ENCODE measurements at regions not wholly inside any gene's neighbourhood (a gene's known extent, or its start where the extent isn't known, plus 50 kb on each side); places are given as distances from the start of the nearest gene placed in this dataset.
"Not testable (repeated sequence)": the region's sequence is repeated elsewhere in the genome, so short reads cannot be mapped to it uniquely, and the experiment has no call there.

- intact Hi-C loops (cut with DNase I), result no loop called here
- H3K9me3 ChIP-seq, result no peaks in the 10 kb centered on the region
Measured at GRCh38 chr9:65400886-65401285, 115.9 kb upstream of the FOXD4L5 start.

GRCh38 chr9:65397763-65398719, 113.0 kb upstream of the FOXD4L5 start:
- H3K4me1 ChIP-seq; H3K36me3 ChIP-seq; DNase-seq; H3K9me3 ChIP-seq; H3K4me3 ChIP-seq; H3K27me3 ChIP-seq; H3K27ac ChIP-seq; intact Hi-C loops (cut with DNase I): not testable (repeated sequence)
- 76 to 84% methylated on average over 21 to 26 of the region's 42 CpGs for WGBS, 2 donors

More at GRCh38 chr9:65400886-65401285, 115.9 kb upstream of the FOXD4L5 start:
- Histone ChIP-seq H3K36me3 (no peaks in the 10 kb centered on the region), H3K27ac (no peak overlapping the region), H3K4me1 (no peaks in the 10 kb centered on the region), H3K27me3 (no peaks in the 10 kb centered on the region), H3K4me3 (no peak overlapping the region)
- 100% methylated on average over 1 of the region's 9 CpGs; no CpG with 5 or more reads in 1 of the 2 donors for WGBS, 2 donors
- TF ChIP-seq POLR2A (IDR thresholded peaks at IDR 0.05) (no peak), CTCF (IDR thresholded peaks at IDR 0.05) (no peak)
- DNase-seq, result no peak

GRCh38 chr9:65397226-65397625, 112.2 kb upstream of the FOXD4L5 start:
- H3K4me3 ChIP-seq; intact Hi-C loops (cut with DNase I); H3K27me3 ChIP-seq; H3K27ac ChIP-seq; H3K36me3 ChIP-seq; DNase-seq; H3K9me3 ChIP-seq; H3K4me1 ChIP-seq: not testable (repeated sequence)
- WGBS, 2 donors, result 88 to 91% methylated on average over 8 to 15 of the region's 20 CpGs

GRCh38 chr9:65396601-65397000, 111.6 kb upstream of the FOXD4L5 start:
- intact Hi-C loops (cut with DNase I); H3K27ac ChIP-seq; H3K4me3 ChIP-seq; H3K27me3 ChIP-seq; DNase-seq; H3K36me3 ChIP-seq; H3K9me3 ChIP-seq; H3K4me1 ChIP-seq: not testable (repeated sequence)
- WGBS, 2 donors, result 64 to 77% methylated on average over 8 of the region's 10 CpGs

- H3K27me3 ChIP-seq; H3K27ac ChIP-seq; H3K4me1 ChIP-seq; DNase-seq; H3K36me3 ChIP-seq; H3K9me3 ChIP-seq; H3K4me3 ChIP-seq; intact Hi-C loops (cut with DNase I): not testable (repeated sequence)
- 78 to 96% methylated on average over 5 to 9 of the region's 15 CpGs for WGBS, 2 donors
Measured at GRCh38 chr9:65395789-65396188, 110.8 kb upstream of the FOXD4L5 start.

- H3K27me3 ChIP-seq; H3K9me3 ChIP-seq; intact Hi-C loops (cut with DNase I); H3K4me1 ChIP-seq; H3K4me3 ChIP-seq; H3K36me3 ChIP-seq; H3K27ac ChIP-seq; DNase-seq: not testable (repeated sequence)
- 84% methylated on average over 18 of the region's 25 CpGs; no CpG with 5 or more reads in 1 of the 2 donors for WGBS, 2 donors
Measured at GRCh38 chr9:65395121-65395520, 110.1 kb upstream of the FOXD4L5 start.

- H3K4me1 ChIP-seq; H3K27ac ChIP-seq; H3K36me3 ChIP-seq; H3K9me3 ChIP-seq; H3K4me3 ChIP-seq; DNase-seq; H3K27me3 ChIP-seq; intact Hi-C loops (cut with DNase I): not testable (repeated sequence)
- WGBS, 2 donors, result 77 to 80% methylated on average over 10 to 12 of the region's 12 CpGs
Measured at GRCh38 chr9:65393111-65393810, 108.3 kb upstream of the FOXD4L5 start.

- not testable (repeated sequence) for DNase-seq, H3K9me3 ChIP-seq
- 43% methylated on average over 5 of the region's 6 CpGs; no CpG with 5 or more reads in 1 of the 2 donors for WGBS, 2 donors
Measured at GRCh38 chr9:65392611-65393010, 107.6 kb upstream of the FOXD4L5 start.

GRCh38 chr9:65389710-65390109, 104.7 kb upstream of the FOXD4L5 start:
- 69 to 75% methylated on average over 2 to 16 of the region's 17 CpGs for WGBS, 2 donors
- H3K4me1 ChIP-seq; H3K27me3 ChIP-seq; H3K27ac ChIP-seq; H3K36me3 ChIP-seq; intact Hi-C loops (cut with DNase I); DNase-seq; H3K4me3 ChIP-seq: not testable (repeated sequence)
- H3K9me3 ChIP-seq, result peaks cover 0 to 12% (median 6%) of the 10 kb centered on the region in 3 donors

More at GRCh38 chr9:65392611-65393010, 107.6 kb upstream of the FOXD4L5 start:
- H3K36me3 ChIP-seq; H3K4me1 ChIP-seq; intact Hi-C loops (cut with DNase I); H3K27ac ChIP-seq; H3K27me3 ChIP-seq; H3K4me3 ChIP-seq: not testable (repeated sequence)

GRCh38 chr9:65389216-65389615, 104.2 kb upstream of the FOXD4L5 start:
- DNase-seq; H3K27ac ChIP-seq; H3K36me3 ChIP-seq; H3K4me3 ChIP-seq; H3K27me3 ChIP-seq; intact Hi-C loops (cut with DNase I); H3K4me1 ChIP-seq: not testable (repeated sequence)
- no CpG with 5 or more reads among the region's 28 CpGs for WGBS, 2 donors
- H3K9me3 ChIP-seq, result peaks cover 0 to 13% (median 9%) of the 10 kb centered on the region in 3 donors

GRCh38 chr9:65386699-65387098, 101.7 kb upstream of the FOXD4L5 start:
- WGBS, 2 donors, result 83% methylated on average over 1 of the region's 28 CpGs; no CpG with 5 or more reads in 1 of the 2 donors
- H3K4me1 ChIP-seq; H3K36me3 ChIP-seq; intact Hi-C loops (cut with DNase I); H3K27me3 ChIP-seq; DNase-seq: not testable (repeated sequence)
- Histone ChIP-seq H3K27ac (peak overlapping the region in 1 of 4 donors; percentile 64), H3K9me3 (peaks cover 0 to 13% (median 9%) of the 10 kb centered on the region in 3 donors), H3K4me3 (peak overlapping the region; percentile 9 to 60 (median 34))

GRCh38 chr9:65386191-65386590, 101.2 kb upstream of the FOXD4L5 start:
- H3K4me1 ChIP-seq; H3K27ac ChIP-seq; DNase-seq; H3K27me3 ChIP-seq; intact Hi-C loops (cut with DNase I); H3K36me3 ChIP-seq: not testable (repeated sequence)
- Histone ChIP-seq H3K4me3 (peak overlapping the region in 1 of 4 donors; percentile 42), H3K9me3 (peaks cover 0 to 13% (median 9%) of the 10 kb centered on the region in 3 donors)
- WGBS, 2 donors, result 67 to 70% methylated on average over 11 to 13 of the region's 18 CpGs

All from esophagus squamous epithelium (tissue), 5 donors.